GM12891 (cell line): ENCODE measurements at regions not wholly inside any gene's neighbourhood (a gene's known extent, or its start where the extent isn't known, plus 50 kb on each side); places are given as distances from the start of the nearest gene placed in this dataset.

Experiments
- DNase-seq: peaks from one replicate; pipeline ENCODE4 v3.0.0; 2011; ENCODE audit warnings: low spot score; ENCODE audit not compliant: insufficient read length
- FAIRE-seq: peaks from 2 replicates; lab custom pipeline; 2011; peaks lifted over from hg19 to GRCh38; lab: Jason Lieb, UNC
- PAX5 ChIP-seq: IDR thresholded peaks from 2 replicates; pipeline ENCODE4 v1.6.1; 2011; ENCODE audit warnings: low read length, moderate library complexity, mild to moderate bottlenecking; ENCODE audit not compliant: insufficient read depth, severe bottlenecking
- POLR2A ChIP-seq: IDR thresholded peaks from 2 replicates; pipeline ENCODE4 v1.6.1; 2011; ENCODE audit warnings: low read depth, low read length, control low read depth
- POLR2AphosphoS5 ChIP-seq: IDR thresholded peaks from 2 replicates; pipeline ENCODE4 v1.6.1; 2011; ENCODE audit warnings: low read depth, low read length, control low read depth
- POU2F2 ChIP-seq: IDR thresholded peaks from 2 replicates; pipeline ENCODE4 v1.6.1; 2011; ENCODE audit warnings: low read depth, mild to moderate bottlenecking, control low read depth, low read length, moderate library complexity
- SPI1 ChIP-seq: IDR thresholded peaks from 2 replicates; pipeline ENCODE4 v1.6.1; 2011; ENCODE audit warnings: low read depth, low read length, control low read depth
- TAF1 ChIP-seq: IDR thresholded peaks from 2 replicates; pipeline ENCODE4 v1.6.1; 2011; ENCODE audit warnings: low read depth, low read length, control low read depth

DNA sequence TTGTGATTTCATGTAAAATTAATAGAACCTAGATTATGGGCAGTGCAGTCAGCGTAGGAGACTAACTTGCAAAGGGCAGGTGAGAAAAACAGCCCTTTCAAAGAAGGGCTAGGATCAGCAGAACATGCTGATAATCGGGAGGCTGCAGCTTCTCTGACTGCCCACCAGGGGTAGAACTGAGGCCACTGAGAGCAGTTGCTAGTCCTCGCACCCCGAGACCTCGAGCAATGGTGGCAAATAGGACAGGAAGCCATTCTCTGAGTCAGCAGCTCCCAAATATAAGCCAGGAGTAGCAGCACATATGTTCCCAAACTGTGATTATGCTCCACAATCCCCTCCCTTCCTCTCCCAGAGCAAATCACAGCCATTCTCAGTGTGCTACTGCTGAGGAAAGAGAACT is 186.5 kb downstream of the MSL3 start:
- TF ChIP-seq POLR2AphosphoS5 (no peak), TAF1 (no peak), PAX5 (no peak), POLR2A (no peak), SPI1 (no peak), POU2F2 (no peak)
- DNase-seq: peak; percentile 2
- no peak for FAIRE-seq

DNA sequence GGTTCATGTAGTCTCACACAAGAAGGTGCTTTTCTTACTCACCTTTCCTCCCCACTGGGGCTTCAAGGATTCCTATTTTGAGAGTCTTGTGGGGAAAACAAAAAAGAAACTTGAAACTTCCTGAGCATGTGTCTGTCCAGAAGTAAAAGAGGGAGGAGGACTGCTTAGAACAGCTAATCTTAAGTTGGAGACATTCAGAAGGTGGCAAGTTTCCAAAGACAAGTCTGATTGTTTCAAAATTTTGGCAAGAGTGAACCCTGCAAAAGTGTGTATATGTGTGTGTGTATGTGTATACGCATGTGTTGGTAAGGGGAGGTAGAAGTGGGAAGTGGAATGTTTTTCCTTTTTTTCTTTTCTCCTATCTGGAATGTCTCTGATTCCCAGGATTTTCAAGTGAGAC is 189.0 kb upstream of the FRMPD4 start:
- TF ChIP-seq PAX5 (no peak), SPI1 (no peak), POU2F2 (no peak), TAF1 (no peak), POLR2A (no peak)
- DNase-seq (no peak), FAIRE-seq (no peak)

DNA sequence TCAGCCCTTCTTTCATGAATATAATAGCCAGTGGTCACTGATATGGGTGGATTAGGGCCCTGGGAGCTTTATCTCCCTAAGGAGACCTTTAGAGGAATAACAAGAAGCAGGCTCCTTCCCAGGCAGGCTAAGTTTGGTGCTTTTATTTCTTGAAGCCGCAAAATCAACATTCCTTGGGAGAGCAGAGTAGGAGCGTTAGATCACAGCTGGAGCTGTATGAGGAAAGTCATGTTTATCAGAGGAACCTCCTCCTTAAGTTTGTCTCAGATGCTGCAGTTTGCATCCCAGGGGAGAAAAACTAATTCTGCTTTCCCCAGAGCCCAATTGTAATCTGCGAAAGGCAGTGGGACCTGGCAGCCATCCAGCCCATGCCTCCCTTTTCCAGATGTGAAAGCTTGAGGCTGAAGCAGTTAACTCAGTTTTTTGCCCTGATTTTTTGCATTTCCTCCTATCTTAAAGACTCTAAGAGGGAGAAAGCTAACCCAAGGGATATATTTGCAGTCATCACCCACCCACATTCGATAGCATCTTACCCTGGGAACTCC is 186.0 kb upstream of the FRMPD4 start:
- FAIRE-seq (no peak), DNase-seq (no peak)
- TF ChIP-seq TAF1: no peak
- no peak for TF ChIP-seq POU2F2
- no peak for TF ChIP-seq POLR2A
- no peak for TF ChIP-seq PAX5
- TF ChIP-seq POLR2AphosphoS5: no peak
- no peak for TF ChIP-seq SPI1

DNA sequence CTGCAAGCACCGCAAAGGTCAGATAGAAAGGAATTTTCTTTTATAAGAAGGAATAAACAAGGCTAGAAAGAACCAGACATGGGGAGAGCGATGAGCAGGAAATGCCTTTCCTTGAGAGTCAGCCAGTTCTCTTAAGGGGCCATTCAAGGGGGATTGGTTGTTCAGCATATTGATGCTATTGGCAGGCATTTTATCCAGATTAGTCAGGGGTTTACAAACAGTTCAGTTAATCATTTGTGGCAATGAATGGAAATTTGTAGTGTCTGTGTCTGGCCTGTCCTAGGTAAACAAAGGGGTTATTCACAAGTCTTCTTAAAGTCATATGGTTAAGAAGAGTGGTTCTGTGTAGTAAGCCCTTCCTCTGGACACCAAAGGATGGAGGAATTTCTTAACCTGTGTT is 184.7 kb upstream of the FRMPD4 start:
- TF ChIP-seq POU2F2 (no peak), PAX5 (no peak), POLR2A (no peak), SPI1 (no peak), POLR2AphosphoS5 (no peak), TAF1 (no peak)
- FAIRE-seq (no peak), DNase-seq (no peak)

DNA sequence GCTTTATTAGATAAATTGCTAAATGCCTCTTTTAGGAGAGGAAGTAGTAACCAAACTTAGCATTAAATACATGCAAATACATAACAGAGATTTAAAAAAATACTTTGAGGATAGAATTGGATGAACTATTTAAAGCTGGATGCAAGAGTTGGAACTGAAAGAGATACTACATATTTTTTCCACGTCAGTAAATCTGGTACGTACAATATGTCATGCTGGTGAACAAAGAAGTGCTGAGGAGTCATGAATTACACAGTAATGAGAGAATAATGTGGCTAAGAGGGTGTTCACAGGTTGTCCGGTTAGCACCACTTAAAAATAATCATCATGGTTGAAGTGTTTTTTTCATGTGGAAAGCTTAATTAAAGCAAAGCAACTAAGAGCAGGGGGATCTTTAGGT is 184.1 kb upstream of the FRMPD4 start:
- no peak for TF ChIP-seq TAF1
- no peak for TF ChIP-seq POU2F2
- TF ChIP-seq SPI1: no peak
- TF ChIP-seq POLR2A: no peak
- TF ChIP-seq POLR2AphosphoS5: no peak
- TF ChIP-seq PAX5: no peak
- no peak for FAIRE-seq
- DNase-seq: no peak

DNA sequence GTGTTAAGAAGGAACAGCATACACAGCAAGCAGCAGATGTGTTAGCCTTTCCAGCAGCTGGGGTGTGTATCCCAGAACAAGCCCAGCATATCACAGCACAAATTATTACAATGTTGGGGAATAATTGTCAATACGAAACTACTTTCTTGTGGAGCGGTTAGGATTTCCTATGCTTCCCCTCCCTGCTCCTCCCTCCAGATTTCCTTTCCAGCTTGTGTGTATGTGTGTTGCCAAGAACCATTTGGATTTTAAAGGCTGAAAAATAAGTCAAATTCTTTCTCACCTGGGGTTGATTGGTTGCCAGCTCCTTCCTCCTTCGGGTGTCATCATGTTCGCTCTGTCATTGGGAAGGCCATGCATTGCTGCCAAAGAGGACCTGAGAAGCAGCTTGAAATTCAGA is 178.2 kb upstream of the FRMPD4 start:
- FAIRE-seq (no peak), DNase-seq (no peak)
- TF ChIP-seq POLR2AphosphoS5 (no peak), POU2F2 (no peak), POLR2A (no peak), TAF1 (no peak), PAX5 (no peak), SPI1 (no peak)

DNA sequence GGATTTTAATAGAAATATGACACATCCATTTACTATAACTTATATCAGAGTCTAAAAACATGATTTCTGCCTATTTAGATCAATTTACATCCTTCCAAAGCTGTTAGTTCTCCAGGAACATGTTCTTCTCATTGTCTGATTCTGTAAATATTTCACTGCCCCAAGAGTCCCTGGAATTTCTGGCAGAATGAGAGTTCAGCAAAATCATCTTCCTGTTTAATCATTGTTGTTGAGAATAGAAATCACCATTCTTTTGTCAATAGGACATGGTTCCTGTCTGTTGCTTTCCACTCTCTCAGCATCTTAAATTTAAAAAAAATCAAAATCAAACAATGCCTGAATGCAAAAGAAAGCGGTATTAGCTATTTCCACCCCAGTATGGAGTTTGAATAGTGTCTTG is 172.8 kb upstream of the FRMPD4 start:
- TF ChIP-seq POU2F2 (no peak), POLR2AphosphoS5 (no peak)
- no peak for FAIRE-seq
- DNase-seq: no peak

DNA sequence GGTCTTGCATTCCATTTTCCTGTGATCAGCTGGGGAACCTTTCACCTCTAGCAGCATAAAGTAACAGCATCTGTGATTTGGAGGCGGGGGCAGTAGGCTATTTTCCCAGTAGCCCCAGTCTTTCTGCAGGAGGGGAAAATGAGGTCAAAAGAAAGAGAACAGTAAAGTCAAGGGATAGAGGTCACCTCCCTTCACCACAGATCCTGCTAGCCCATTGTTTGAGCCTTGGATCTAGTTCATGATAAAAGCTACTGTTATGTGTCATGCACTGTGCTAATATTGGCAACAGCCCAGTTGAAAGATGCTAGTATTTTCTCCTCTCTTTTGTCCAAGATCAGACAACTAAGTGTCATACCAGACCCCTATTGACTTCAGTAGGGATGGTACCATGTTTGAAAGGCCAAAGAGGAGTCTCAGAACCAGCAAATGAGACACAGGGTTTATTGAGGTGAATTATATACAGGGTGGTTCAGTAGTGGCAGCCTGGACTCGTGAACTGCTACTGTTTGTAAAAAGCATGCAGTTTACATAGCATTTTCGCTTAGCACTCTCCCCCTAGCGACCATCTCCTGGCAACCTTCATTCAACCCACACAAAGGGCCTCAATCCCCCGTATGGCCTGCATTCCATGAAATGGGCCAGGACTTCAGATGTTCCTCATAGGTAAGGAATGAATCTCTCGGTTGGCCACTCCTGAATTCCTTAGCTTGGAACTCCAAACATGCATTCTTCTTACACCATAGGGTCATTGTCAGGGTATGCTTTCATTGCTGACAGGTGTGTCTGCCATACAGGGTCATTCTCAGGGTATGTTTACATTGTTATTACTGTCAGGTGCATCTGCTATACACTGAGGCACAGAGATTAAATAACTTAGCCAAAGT is 170.0 kb upstream of the FRMPD4 start:
- no peak for DNase-seq

DNA sequence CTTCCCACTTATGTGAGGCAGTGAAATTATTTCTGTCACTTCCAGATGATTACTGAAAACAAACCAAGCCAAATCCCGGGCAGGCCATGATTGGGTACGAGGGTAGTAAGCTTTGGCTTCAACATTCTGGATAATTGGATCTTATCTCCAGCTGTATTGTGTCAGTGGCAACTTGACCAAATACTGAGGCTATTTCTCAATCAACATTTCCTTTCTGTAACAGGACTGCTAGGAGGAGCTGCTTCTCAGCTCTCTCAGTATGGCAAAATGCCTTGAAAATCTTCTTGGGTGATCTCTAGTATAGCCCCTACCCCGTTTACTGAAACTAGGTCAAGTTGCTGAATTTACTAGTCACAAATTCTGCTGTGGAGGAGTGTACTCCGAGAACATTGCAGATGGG is 169.3 kb upstream of the FRMPD4 start:
- FAIRE-seq (no peak), DNase-seq (no peak)
- TF ChIP-seq POU2F2 (no peak), POLR2AphosphoS5 (no peak), POLR2A (no peak), SPI1 (no peak)

More for the DNA sequence above, 170.0 kb upstream of the FRMPD4 start:
- no peak for TF ChIP-seq PAX5
- TF ChIP-seq TAF1: no peak
- TF ChIP-seq SPI1: no peak
- FAIRE-seq: no peak

DNA sequence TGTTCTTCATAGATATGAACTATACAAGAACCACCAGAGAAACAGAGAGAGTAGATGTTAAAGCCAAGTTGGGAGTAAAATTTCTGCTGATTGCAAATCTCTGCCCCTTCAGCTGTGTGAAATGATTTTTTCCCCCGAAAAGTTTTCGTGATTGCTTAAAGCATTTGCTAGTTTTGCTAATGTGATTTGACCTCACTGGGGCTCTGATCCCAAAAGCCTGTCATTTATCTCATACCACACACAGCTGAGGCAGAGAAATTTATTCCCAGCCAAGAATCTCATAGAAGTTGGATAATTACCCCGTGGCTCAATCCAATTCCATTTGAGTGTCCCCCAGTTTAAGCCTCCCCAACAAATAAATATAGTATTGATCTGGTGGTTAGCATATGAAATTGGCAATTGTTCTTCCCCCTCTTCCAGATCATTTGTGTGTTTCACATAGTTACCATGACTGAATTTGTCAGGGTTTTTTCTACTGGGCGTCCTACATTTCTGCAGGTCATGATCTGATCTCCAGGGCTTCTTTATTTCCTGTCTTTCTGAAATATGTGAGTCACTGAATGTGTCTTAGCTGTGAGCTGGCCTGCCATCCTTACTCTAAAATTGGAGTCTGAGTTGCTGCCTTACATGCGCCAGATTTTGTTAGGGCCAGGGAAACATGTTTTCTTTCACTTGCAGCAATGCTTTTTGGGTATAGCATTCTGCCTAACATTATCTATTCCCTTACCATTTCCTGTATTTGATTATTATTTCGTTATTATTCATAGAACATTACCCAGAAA is 167.5 kb upstream of the FRMPD4 start:
- no peak for FAIRE-seq
- no peak for DNase-seq
- TF ChIP-seq TAF1 (no peak), POLR2A (no peak)
